A673 (cell line): ENCODE measurements at regions not wholly inside any gene's neighbourhood (a gene's known extent, or its start where the extent isn't known, plus 50 kb on each side); places are given as distances from the start of the nearest gene placed in this dataset.
A peak's percentile ranks its signal among the peaks of the same experiment; 100 is the strongest.

ENCODE experiments used
- BruUV-seq: library from RNA; stranded (reverse); fragments of 400-500 nt; replicated peaks from 2 replicates; lab custom pipeline; 2021; lab: Mats Ljungman, UMichigan
- CTCF ChIA-PET: fragments of 300-600 bp; sonication (Branson Sonifier 250); formaldehyde crosslinking; loops from one replicate; lab custom pipeline; 2022; ENCODE audit warnings: antibody characterized with exemption; lab: Charles Lee
- POLR2A ChIA-PET: fragments of 300-600 bp; sonication (Branson Sonifier 250); formaldehyde crosslinking; loops from one replicate; lab custom pipeline; 2022; ENCODE audit warnings: antibody characterized with exemption; ENCODE audit not compliant: low non-redundant PET; lab: Charles Lee
- DNase-seq: peaks from one replicate; pipeline ENCODE4 v3.0.0-alpha.2; 2015; ENCODE audit warnings: low spot score
- H3K27ac ChIP-seq: fragments of 200-600 bp; sonication (generic); 2 replicates; pipeline ENCODE4 v1.5.1; 2016; ENCODE audit warnings: mixed run types, low read depth, mild to moderate bottlenecking, mixed read lengths, antibody characterized with exemption, low read length; ENCODE audit not compliant: poor library complexity, severe bottlenecking
- H3K27me3 ChIP-seq: fragments of 200-600 bp; sonication (generic); replicated peaks from 2 replicates; pipeline ENCODE4 v1.6.1; 2017; ENCODE audit warnings: mixed run types, low read depth, mild to moderate bottlenecking, mixed read lengths, antibody characterized with exemption, low read length; ENCODE audit not compliant: insufficient read depth, poor library complexity
- H3K36me3 ChIP-seq: fragments of 200-600 bp; sonication (generic); 2 replicates; pipeline ENCODE4 v1.6.1; 2016; ENCODE audit warnings: mixed run types, mild to moderate bottlenecking, mixed read lengths, antibody characterized with exemption, low read length; ENCODE audit not compliant: insufficient read depth, poor library complexity, severe bottlenecking
- H3K4me1 ChIP-seq: fragments of 200-600 bp; sonication (generic); 2 replicates; pipeline ENCODE4 v1.6.1; 2017; ENCODE audit warnings: mixed run types, mild to moderate bottlenecking, mixed read lengths, antibody characterized with exemption, low read length; ENCODE audit not compliant: insufficient read depth, poor library complexity, severe bottlenecking
- H3K4me3 ChIP-seq: fragments of 200-600 bp; sonication (generic); 2 replicates; pipeline ENCODE4 v1.5.1; 2016; ENCODE audit warnings: low read depth, mixed run types, mild to moderate bottlenecking, mixed read lengths, low read length; ENCODE audit not compliant: poor library complexity, severe bottlenecking
- H3K9me3 ChIP-seq: fragments of 200-600 bp; sonication (generic); 2 replicates; pipeline ENCODE4 v1.6.1; 2016; ENCODE audit warnings: mixed run types, low read depth, mild to moderate bottlenecking, mixed read lengths, antibody characterized with exemption, low read length; ENCODE audit not compliant: poor library complexity, severe bottlenecking
- CTCF ChIP-seq: fragments of 300-800, 200-600 bp; sonication (generic); conservative IDR thresholded peaks from 2 replicates; pipeline ENCODE4 v1.5.1; 2017; ENCODE audit warnings: low read depth, mild to moderate bottlenecking, antibody characterized with exemption, low read length, moderate library complexity, mixed read lengths
- EZH2 ChIP-seq: fragments of 200-600 bp; sonication (generic); IDR thresholded peaks from 2 replicates; pipeline ENCODE4 v1.6.1; 2017; ENCODE audit warnings: borderline replicate concordance, low read depth, mild to moderate bottlenecking, mixed read lengths, antibody characterized with exemption, low read length; ENCODE audit not compliant: poor library complexity, severe bottlenecking
- intact Hi-C: fragments of 100-400 bp; cut with micrococcal nuclease; formaldehyde crosslinking; loops from one replicate; pipeline ENCODE4 v1.10.0; 2022; ENCODE audit not compliant: unreplicated experiment

- H3K27ac ChIP-seq: no peak overlapping the region
- POLR2A ChIA-PET: no interaction called here
- no TSS peak for BruUV-seq
- H3K4me1 ChIP-seq: peaks cover 30% of the 10 kb centered on the region
- peak; percentile 34 for DNase-seq
- no peak overlapping the region for H3K4me3 ChIP-seq
- CTCF ChIA-PET: no interaction called here
- no peak for TF ChIP-seq EZH2
- TF ChIP-seq CTCF: no peak
- no peaks in the 10 kb centered on the region for H3K36me3 ChIP-seq
- no peaks in the 10 kb centered on the region for H3K27me3 ChIP-seq
- intact Hi-C loops: loop anchor here (10.0 kb wide), 1 partner anchor 210 kb away; no protein-coding TSS in a partner anchor
- peaks cover 4% of the 10 kb centered on the region for H3K9me3 ChIP-seq
Measured at GRCh38 chr14:84804468-84804867, 725.5 kb upstream of the FLRT2 start.

DNA sequence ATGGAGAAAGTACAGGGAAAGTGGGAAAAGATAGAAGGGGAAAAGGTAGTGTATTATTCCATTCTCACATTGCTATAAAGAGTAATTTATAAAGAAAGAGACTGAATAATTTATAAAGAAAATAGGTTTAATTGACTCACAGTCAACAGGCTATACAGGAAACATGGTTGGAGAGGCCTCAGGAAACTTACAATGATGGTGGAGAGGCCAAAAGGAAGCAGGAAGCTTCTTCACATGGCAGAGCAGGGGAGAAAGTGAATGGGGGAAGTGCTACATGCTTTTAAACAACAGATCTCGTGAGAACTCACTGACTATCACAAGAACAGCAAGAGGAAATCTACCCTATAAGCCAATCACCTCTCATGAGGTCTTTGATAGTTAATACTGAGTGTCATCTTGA, 725.0 kb upstream of the FLRT2 start:
- H3K9me3 ChIP-seq: peaks cover 4% of the 10 kb centered on the region
- POLR2A ChIA-PET: no interaction called here
- intact Hi-C loops: loop anchor here (10.0 kb wide), 1 partner anchor 210 kb away; no protein-coding TSS in a partner anchor
- no peaks in the 10 kb centered on the region for H3K27me3 ChIP-seq
- TF ChIP-seq CTCF (no peak), EZH2 (no peak)
- H3K36me3 ChIP-seq: no peaks in the 10 kb centered on the region
- H3K27ac ChIP-seq: no peak overlapping the region
- no TSS peak for BruUV-seq
- H3K4me3 ChIP-seq: no peak overlapping the region
- DNase-seq: peak; percentile 52
- H3K4me1 ChIP-seq: peaks cover 30% of the 10 kb centered on the region
- CTCF ChIA-PET: no interaction called here

DNA sequence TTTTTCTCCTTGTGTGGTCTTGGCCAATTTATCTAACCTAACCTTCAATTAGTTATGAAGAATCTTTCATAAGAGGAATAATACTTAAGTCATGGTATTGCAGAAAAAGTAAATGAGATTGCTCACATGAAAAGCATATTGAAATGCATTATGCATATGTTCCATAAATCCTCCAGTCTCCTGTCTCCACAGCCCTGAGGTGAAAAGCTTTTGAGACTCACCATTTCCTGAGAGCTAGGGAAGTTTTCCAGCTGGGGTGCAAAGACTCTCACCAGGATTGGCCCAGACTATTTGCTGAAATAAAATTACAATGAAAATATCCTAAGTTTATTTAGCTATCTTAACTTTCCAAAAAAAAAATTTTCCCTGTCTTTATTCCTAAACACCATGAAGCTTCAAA, 723.8 kb upstream of the FLRT2 start:
- intact Hi-C loops: loop anchor here (10.0 kb wide), 1 partner anchor 211 kb away; no protein-coding TSS in a partner anchor
- no peak overlapping the region for H3K4me3 ChIP-seq
- H3K36me3 ChIP-seq: no peaks in the 10 kb centered on the region
- H3K27me3 ChIP-seq: no peaks in the 10 kb centered on the region
- BruUV-seq: no TSS peak
- no peak for DNase-seq
- no peak for TF ChIP-seq CTCF
- TF ChIP-seq EZH2: no peak
- peak overlapping the region; percentile 9 for H3K27ac ChIP-seq
- CTCF ChIA-PET: no interaction called here
- POLR2A ChIA-PET: no interaction called here
- H3K4me1 ChIP-seq: peaks cover 26% of the 10 kb centered on the region
- peaks cover 4% of the 10 kb centered on the region for H3K9me3 ChIP-seq
